Immature natural killer cell (primary cell): ENCODE measurements at regions not wholly inside any gene's neighbourhood (a gene's known extent, or its start where the extent isn't known, plus 50 kb on each side); places are given as distances from the start of the nearest gene placed in this dataset.
"Not testable (repeated sequence)": the region's sequence is repeated elsewhere in the genome, so short reads cannot be mapped to it uniquely, and the experiment has no call there.

Source experiments
- DNase-seq, 3 donors: peaks; one replicate each; pipeline ENCODE4 v3.0.0; 2022; ENCODE audit warnings: mixed read lengths in 1 of 3
- H3K27ac Mint-ChIP-seq, 6 donors: one replicate each; pipeline ENCODE4 v1.8.0; 2020; ENCODE audit warnings: mixed read lengths in 6 of 6, mild to moderate bottlenecking in 5 of 6, inconsistent platforms in 4 of 6, moderate library complexity in 3 of 6
- H3K27me3 Mint-ChIP-seq, 3 donors: one replicate each; pipeline ENCODE4 v1.8.0; 2020 to 2021; ENCODE audit warnings: low read depth in 3 of 3, mild to moderate bottlenecking in 3 of 3, mixed read lengths in 3 of 3, moderate library complexity in 3 of 3, inconsistent platforms in 1 of 3
- H3K36me3 Mint-ChIP-seq, 3 donors: one replicate each; pipeline ENCODE4 v1.8.0; 2020; ENCODE audit warnings: mixed read lengths in 3 of 3, inconsistent platforms in 2 of 3, mild to moderate bottlenecking in 2 of 3
- H3K4me1 Mint-ChIP-seq, 2 donors: one replicate each; pipeline ENCODE4 v1.8.0; 2020; ENCODE audit warnings: inconsistent platforms in 2 of 2, mild to moderate bottlenecking in 2 of 2, mixed read lengths in 2 of 2, moderate library complexity in 1 of 2
- H3K4me3 Mint-ChIP-seq, 5 donors: one replicate each; pipeline ENCODE4 v1.8.0; 2020; ENCODE audit warnings: mild to moderate bottlenecking in 5 of 5, mixed read lengths in 5 of 5, inconsistent platforms in 3 of 5, moderate library complexity in 3 of 5
- H3K9me3 Mint-ChIP-seq, 6 donors: one replicate each; pipeline ENCODE4 v1.8.0; 2020; ENCODE audit warnings: mild to moderate bottlenecking in 6 of 6, mixed read lengths in 6 of 6, inconsistent platforms in 4 of 6, moderate library complexity in 3 of 6

GRCh38 chr7:26084418-26084817 lies 67.6 kb upstream of the NFE2L3 start:
- DNase-seq = no peak
- Mint-ChIP-seq H3K27me3 (peaks cover 5 to 13% (median 7%) of the 10 kb centered on the region in 3 donors), H3K4me1 (no peaks in the 10 kb centered on the region), H3K27ac (no peak overlapping the region), H3K9me3 (no peaks in the 10 kb centered on the region), H3K4me3 (no peak overlapping the region), H3K36me3 (no peaks in the 10 kb centered on the region)

GRCh38 chr7:26085771-26086170 lies 66.2 kb upstream of the NFE2L3 start:
- DNase-seq = no peak
- peaks cover 2% of the 10 kb centered on the region in 2 donors for H3K4me1 Mint-ChIP-seq
- H3K4me3 Mint-ChIP-seq = no peak overlapping the region
- no peak overlapping the region for H3K27ac Mint-ChIP-seq
- peaks cover 0 to 6% (median 4%) of the 10 kb centered on the region in 3 donors for H3K27me3 Mint-ChIP-seq
- H3K36me3 Mint-ChIP-seq = no peaks in the 10 kb centered on the region
- H3K9me3 Mint-ChIP-seq = no peaks in the 10 kb centered on the region

GRCh38 chr7:26087321-26088091 lies 64.5 kb upstream of the NFE2L3 start:
- Mint-ChIP-seq H3K4me3 (no peak overlapping the region), H3K36me3 (no peaks in the 10 kb centered on the region), H3K4me1 (peaks cover 7 to 9% of the 10 kb centered on the region in 2 donors), H3K27me3 (peaks cover 0 to 6% (median 4%) of the 10 kb centered on the region in 3 donors), H3K9me3 (no peaks in the 10 kb centered on the region), H3K27ac (no peak overlapping the region)
- no peak for DNase-seq

GRCh38 chr7:26089469-26089868 lies 62.5 kb upstream of the NFE2L3 start:
- H3K36me3 Mint-ChIP-seq, H3K27me3 Mint-ChIP-seq, H3K27ac Mint-ChIP-seq, H3K9me3 Mint-ChIP-seq, H3K4me1 Mint-ChIP-seq, DNase-seq, H3K4me3 Mint-ChIP-seq: not testable (repeated sequence)

- peaks cover 7 to 9% of the 10 kb centered on the region in 2 donors for H3K4me1 Mint-ChIP-seq
- H3K27ac Mint-ChIP-seq = no peak overlapping the region
- peak; percentile 13 to 32 (median 27) for DNase-seq
- H3K9me3 Mint-ChIP-seq = no peaks in the 10 kb centered on the region
- H3K36me3 Mint-ChIP-seq = no peaks in the 10 kb centered on the region
- peak overlapping the region in 4 of 5 donors; percentile 18 to 57 (median 26) for H3K4me3 Mint-ChIP-seq
- H3K27me3 Mint-ChIP-seq = peaks cover 0 to 2% (median 0%) of the 10 kb centered on the region in 3 donors
Observed at GRCh38 chr7:26090927-26091519, 61.0 kb upstream of the NFE2L3 start.

GRCh38 chr7:26091933-26092332 lies 60.1 kb upstream of the NFE2L3 start:
- no peak overlapping the region for H3K4me3 Mint-ChIP-seq
- H3K27me3 Mint-ChIP-seq = peaks cover 0 to 2% (median 0%) of the 10 kb centered on the region in 3 donors
- peaks cover 7 to 9% of the 10 kb centered on the region in 2 donors for H3K4me1 Mint-ChIP-seq
- H3K27ac Mint-ChIP-seq = no peak overlapping the region
- DNase-seq = no peak
- no peaks in the 10 kb centered on the region for H3K36me3 Mint-ChIP-seq
- H3K9me3 Mint-ChIP-seq = no peaks in the 10 kb centered on the region

GRCh38 chr7:26093023-26093422 lies 59.0 kb upstream of the NFE2L3 start:
- Mint-ChIP-seq H3K27me3 (peaks cover 0 to 2% (median 1%) of the 10 kb centered on the region in 3 donors), H3K36me3 (no peaks in the 10 kb centered on the region), H3K4me1 (peaks cover 7 to 9% of the 10 kb centered on the region in 2 donors), H3K27ac (no peak overlapping the region), H3K4me3 (no peak overlapping the region), H3K9me3 (no peaks in the 10 kb centered on the region)
- DNase-seq = no peak

GRCh38 chr7:26096136-26096535 lies 55.9 kb upstream of the NFE2L3 start:
- Mint-ChIP-seq H3K36me3 (no peaks in the 10 kb centered on the region), H3K4me1 (peaks cover 2 to 4% of the 10 kb centered on the region in 2 donors), H3K27me3 (peaks cover 0 to 2% (median 2%) of the 10 kb centered on the region in 3 donors), H3K27ac (no peak overlapping the region), H3K4me3 (no peak overlapping the region), H3K9me3 (no peaks in the 10 kb centered on the region)
- no peak for DNase-seq

- H3K4me3 Mint-ChIP-seq = no peak overlapping the region
- DNase-seq = no peak
- H3K27ac Mint-ChIP-seq = no peak overlapping the region
Observed at GRCh38 chr7:26097837-26098668, 53.9 kb upstream of the NFE2L3 start.

GRCh38 chr7:26099236-26099635 lies 52.8 kb upstream of the NFE2L3 start:
- peak overlapping the region in 1 of 5 donors; percentile 33 for H3K4me3 Mint-ChIP-seq
- H3K9me3 Mint-ChIP-seq = no peaks in the 10 kb centered on the region
- H3K4me1 Mint-ChIP-seq = peaks cover 14 to 15% of the 10 kb centered on the region in 2 donors
- DNase-seq = no peak
- H3K27ac Mint-ChIP-seq = no peak overlapping the region
- H3K27me3 Mint-ChIP-seq = peaks cover 0 to 2% (median 0%) of the 10 kb centered on the region in 3 donors
- H3K36me3 Mint-ChIP-seq = no peaks in the 10 kb centered on the region

More at GRCh38 chr7:26097837-26098668, 53.9 kb upstream of the NFE2L3 start:
- Mint-ChIP-seq H3K27me3 (peaks cover 0 to 2% (median 2%) of the 10 kb centered on the region in 3 donors), H3K36me3 (no peaks in the 10 kb centered on the region), H3K4me1 (peaks cover 14 to 15% of the 10 kb centered on the region in 2 donors), H3K9me3 (no peaks in the 10 kb centered on the region)

- Mint-ChIP-seq H3K36me3 (no peaks in the 10 kb centered on the region), H3K9me3 (no peaks in the 10 kb centered on the region), H3K4me1 (peaks cover 14 to 15% of the 10 kb centered on the region in 2 donors), H3K27ac (peak overlapping the region in 1 of 6 donors; percentile 49), H3K27me3 (peaks cover 0 to 2% (median 0%) of the 10 kb centered on the region in 3 donors), H3K4me3 (peak overlapping the region in 4 of 5 donors; percentile 66 to 81 (median 73))
- no peak for DNase-seq
Observed at GRCh38 chr7:26100406-26101339, 51.3 kb upstream of the NFE2L3 start.

- Mint-ChIP-seq H3K36me3 (no peaks in the 10 kb centered on the region), H3K4me3 (peak overlapping the region in 4 of 5 donors; percentile 66 to 81 (median 73)), H3K27me3 (peaks cover 0 to 2% (median 0%) of the 10 kb centered on the region in 3 donors), H3K4me1 (peaks cover 14 to 15% of the 10 kb centered on the region in 2 donors), H3K9me3 (no peaks in the 10 kb centered on the region), H3K27ac (peak overlapping the region in 3 of 6 donors; percentile 13 to 73 (median 41))
- DNase-seq = peak in 2 of 3 donors; percentile 4 to 14
Observed at GRCh38 chr7:26101361-26102151, 50.4 kb upstream of the NFE2L3 start.
